ENCODE measurements at regions not wholly inside any gene's neighbourhood (a gene's known extent, or its start where the extent isn't known, plus 50 kb on each side); places are given as distances from the start of the nearest gene placed in this dataset.
"Not testable (repeated sequence)": the region's sequence is repeated elsewhere in the genome, so short reads cannot be mapped to it uniquely, and the experiment has no call there.

- no peak for DNase-seq
Measured at GRCh38 chr18:4631239-4631638, 176.1 kb upstream of the DLGAP1 start.

DNA sequence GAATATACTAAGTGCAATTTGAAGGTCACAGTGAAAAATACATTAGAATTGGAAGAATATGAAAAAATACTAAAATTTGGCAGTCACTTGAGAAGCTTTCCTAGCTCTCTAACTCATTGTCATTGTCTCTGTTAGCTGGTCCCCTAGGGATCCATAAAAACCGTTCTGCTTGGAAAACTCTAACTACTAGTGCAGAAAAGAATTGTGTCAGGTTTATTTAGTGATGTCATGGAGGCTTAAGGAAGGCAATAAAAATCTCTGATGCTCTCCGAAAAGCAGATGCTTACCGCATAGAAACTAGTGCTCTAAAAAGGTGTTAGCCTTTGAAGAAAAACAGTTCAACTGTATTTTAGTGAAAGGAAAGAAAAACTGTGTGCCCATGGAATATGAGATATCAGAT is 150.1 kb upstream of the DLGAP1 start:
- DNase-seq: no peak

DNA sequence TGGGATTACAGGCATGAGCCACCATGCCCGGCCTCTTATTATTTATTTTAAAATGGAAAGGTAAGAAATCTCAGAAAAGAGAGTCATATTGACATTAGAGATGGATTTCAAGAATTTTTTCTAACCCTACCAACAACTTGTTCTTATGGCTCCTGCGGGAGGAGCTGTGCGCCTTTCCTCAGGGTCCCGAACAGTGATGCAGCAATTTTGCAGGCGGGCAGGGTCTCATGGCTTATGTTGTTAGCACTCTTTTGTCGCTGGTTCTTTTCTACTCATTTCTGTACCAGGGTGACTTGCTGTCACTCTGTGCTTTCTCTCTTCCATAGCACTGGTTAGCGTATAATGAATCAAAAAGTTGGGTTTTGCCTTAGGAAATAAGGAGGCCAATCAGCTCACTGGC is 148.8 kb upstream of the DLGAP1 start:
- no peak for DNase-seq

DNA sequence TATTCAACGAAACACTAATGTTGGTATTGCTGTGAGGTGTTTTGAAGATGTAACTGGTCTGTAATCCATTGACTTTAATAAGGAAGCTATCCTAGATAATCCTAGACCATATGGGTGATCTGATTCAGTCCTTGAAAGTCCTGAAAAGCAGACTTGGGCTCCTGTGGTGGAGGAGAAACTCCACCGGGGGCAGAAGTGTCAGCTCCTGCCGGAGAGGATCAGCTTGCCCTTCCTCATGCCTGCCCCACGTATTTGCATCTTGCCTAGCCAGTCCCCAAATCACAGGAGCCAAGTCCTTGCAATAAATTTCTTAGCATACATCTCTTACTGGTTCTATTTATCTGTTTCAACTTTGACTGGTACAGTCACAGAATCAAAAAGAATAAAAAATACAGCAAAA is 144.2 kb upstream of the DLGAP1 start:
- DNase-seq: no peak

- DNase-seq: no peak
Measured at GRCh38 chr18:4597301-4597700, 142.2 kb upstream of the DLGAP1 start.

DNA sequence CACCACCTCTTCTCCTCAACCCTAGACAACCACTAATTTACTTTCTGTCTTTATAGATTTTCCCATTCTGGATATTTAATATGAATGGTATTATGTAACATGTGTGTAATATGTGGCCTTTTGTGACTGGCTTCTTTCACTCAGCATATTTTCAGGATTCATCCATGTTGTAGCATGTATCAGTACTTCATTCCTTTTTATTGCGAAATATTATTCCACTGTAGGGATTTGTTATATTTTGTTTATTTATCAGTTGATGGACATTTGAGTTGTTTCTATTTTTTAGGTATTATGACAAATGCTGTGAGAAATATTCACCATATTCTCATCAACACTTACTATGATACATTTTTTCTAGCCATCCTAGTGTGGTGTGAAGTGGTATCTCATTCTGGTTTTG is 138.8 kb upstream of the DLGAP1 start:
- DNase-seq: no peak

- DNase-seq: no peak
Measured at GRCh38 chr18:4593459-4593858, 138.4 kb upstream of the DLGAP1 start.

GRCh38 chr18:4589056-4589800 is 134.1 kb upstream of the DLGAP1 start:
- no peak for DNase-seq

GRCh38 chr18:4587204-4587603 is 132.1 kb upstream of the DLGAP1 start:
- no peak for DNase-seq

- DNase-seq: no peak
Measured at GRCh38 chr18:4586731-4587130, 131.6 kb upstream of the DLGAP1 start.

DNA sequence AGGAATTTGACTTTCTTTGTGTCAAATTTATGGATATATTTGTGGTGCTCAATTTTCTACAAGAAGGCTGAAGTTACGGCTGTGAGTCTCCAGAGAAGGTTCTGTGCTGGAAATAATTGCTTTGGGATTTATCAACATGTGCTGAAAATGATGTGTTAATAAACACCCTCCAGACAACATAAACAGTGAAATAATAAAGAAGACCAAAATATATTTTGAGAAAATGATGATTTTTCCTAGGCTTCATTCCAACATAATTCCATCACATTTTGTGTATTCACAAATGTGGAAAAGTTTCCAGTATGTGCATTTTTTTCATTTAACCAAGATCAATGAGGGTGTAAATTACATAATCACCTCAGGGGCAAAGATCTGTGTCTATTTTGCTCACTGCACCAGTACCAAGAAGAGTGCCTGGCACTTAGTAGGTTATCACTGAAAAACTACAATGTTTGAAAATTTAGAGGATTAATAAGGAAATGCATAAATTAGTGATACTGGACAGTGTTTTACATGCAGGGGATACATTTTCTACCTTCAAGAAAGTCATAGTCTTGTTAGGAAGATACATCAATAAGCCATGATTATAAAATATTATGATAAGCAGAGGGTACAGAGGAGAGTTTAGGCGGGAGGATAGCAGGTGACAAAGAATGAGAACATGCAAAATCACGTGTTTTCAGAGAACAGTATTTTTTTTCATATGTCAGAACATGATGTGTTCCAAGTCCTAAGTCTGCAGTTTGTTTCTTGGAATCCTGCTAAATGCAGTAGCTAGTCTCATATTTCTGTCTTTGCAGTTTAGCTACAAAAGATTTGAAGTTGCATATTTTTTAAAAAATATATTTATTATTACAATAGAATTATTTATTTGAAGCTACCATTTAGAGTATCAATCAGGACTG is 127.6 kb upstream of the DLGAP1 start:
- DNase-seq: no peak

DNA sequence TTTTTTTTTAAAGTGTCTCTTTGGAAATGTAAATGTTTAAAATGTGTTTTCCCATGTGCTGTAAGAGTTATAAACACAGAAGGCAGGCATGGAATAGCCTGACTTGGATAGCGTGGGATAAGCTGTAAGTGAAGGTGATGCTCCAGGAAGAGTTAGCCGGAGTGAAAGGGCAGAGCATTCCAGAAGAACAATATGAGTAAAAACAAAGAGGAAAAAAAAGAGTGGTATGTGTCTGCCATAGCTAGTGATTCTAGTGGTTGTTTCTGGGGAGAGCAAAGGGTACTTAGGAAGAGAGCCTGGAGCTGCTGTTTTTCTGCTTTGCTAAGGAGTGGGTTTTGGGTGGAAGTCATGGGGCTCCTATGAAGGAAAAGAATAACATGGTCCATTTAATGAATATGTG is 126.9 kb upstream of the DLGAP1 start:
- DNase-seq: no peak

DNA sequence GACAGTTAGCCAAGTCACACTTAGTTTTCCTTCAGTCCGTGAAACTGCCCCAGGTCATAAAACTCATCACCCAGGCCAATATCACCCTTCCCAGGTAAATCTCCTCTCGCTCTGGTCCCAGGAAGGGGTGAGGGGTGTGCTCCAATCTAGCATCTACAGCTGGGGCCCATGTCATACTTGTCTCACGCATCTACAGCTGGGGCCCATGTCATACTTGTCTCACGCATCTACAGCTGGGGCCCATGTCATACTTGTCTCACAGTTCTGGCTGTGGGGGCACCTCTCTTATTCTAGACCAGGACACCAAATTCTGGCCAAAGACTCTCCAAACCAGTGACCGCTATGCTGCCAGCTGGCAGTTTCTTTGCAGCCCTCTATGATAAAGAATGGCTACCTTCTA is 123.3 kb upstream of the DLGAP1 start:
- DNase-seq: no peak

- DNase-seq: no peak
Measured at GRCh38 chr18:4573735-4574134, 118.6 kb upstream of the DLGAP1 start.

- DNase-seq: no peak
Measured at GRCh38 chr18:4557502-4557901, 102.4 kb upstream of the DLGAP1 start.

DNA sequence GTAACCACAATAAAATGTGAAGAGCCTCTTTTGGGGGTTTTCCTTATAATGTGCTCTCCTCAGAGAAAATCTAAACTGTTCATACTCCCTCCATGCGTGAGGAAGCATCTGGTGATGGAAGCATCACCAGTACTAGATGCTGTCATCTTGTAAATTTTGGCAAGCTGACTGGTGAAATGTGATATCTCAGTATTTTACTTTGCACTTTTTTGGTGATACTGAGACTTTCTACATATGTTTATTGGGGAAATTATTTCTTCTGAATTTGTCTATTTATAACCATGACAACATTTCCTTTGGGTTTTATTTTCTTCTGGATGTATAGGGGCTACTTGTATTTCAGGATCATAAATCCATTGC is 95.9 kb upstream of the DLGAP1 start:
- no peak for DNase-seq

GRCh38 chr18:4549164-4549872 is 94.2 kb upstream of the DLGAP1 start:
- no peak for DNase-seq

DNA sequence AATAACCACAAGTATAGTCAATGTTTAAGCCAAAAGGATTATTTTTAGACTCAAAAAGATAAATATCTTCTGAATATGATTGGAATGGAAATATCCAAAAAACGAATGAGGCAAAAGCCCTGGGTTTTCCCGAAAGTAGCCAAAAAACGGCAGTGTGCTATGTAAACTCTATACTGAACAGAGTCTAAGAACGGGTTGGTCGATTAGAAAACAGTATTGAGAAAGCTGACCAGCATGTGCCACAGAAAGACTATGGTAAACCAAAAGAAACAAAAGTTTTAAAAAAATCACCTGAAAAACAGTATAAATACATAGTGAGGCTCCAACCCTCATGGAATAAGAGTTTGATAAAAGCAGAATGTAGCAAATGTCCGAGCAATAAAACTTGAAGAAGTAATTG is 92.0 kb upstream of the DLGAP1 start:
- no peak for DNase-seq

GRCh38 chr18:4544142-4544541 is 89.0 kb upstream of the DLGAP1 start:
- DNase-seq: no peak

DNA sequence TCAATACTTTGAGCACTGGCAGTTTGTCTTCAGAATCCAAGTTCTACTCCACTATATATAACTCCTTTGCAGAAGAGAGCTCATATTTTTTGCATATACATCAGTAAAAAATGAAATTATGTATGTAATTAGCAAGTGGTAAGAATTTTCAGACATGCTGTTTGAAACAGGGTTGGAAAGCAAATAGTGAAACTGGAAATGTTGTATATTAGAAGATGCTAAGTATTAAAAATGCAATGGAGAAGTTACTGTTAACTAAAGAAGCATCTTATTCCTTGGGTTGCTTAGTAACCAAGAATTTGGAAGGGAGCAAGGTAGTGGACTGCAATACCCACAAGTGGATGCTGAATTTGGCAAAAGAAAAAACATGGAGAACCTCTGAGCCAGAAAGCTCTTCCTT is 88.6 kb upstream of the DLGAP1 start:
- no peak for DNase-seq

DNA sequence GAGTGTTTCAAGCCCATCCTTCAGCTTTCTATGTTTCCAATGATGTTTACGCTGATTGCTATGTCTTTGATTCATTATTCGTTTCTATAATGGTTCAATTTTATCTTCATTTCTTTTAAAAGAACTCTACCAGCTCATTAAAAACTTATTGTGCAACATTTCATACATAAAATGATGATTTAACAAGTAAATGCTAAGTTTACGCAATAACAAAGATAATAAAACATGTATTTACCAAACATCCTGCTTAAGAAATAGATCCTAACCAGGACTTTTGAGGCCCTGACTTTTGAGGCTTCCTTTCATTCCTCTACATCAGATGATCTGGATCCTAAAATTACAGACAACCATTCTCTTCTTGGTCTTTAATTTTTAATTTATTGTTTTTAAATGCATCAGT is 86.5 kb upstream of the DLGAP1 start:
- DNase-seq: no peak

DNA sequence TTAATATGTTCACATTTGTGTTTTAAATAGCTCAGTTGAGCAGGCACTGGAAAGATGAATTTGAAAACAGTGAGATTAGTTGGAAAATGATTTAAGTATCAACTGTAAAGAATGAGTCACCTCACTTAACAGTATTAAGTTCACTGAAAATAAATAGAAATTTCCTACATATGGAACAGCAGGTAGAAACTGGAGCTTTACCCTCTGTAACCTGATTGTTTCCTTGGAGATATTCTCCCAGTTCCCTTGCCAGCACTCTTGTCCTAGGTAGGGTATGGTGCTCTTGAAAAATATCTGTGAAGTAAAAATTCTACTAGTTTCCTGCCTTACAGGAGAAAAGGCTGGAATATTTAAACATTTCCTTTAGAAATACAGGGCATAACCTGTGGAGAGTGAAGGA is 81.3 kb upstream of the DLGAP1 start:
- DNase-seq: no peak

DNA sequence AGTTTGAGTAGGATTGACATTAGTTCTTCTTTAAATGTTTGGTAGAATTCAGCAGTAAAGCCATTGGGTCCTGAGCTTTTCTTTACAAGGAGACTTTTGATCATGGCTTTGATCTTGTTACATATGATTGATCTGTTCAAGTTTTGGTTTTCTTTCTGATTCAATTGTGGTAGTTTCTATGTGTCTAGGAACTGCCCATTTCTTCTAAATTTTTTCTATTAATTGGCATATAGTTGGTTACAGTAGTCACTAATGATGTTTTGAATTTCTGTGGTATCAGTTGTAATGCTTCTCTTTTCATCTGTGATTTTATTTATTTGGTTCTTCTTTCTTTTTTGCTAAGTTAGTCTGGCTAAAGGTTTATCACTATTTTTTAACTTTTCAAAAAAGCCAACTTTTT is 73.3 kb upstream of the DLGAP1 start:
- no peak for DNase-seq

DNA sequence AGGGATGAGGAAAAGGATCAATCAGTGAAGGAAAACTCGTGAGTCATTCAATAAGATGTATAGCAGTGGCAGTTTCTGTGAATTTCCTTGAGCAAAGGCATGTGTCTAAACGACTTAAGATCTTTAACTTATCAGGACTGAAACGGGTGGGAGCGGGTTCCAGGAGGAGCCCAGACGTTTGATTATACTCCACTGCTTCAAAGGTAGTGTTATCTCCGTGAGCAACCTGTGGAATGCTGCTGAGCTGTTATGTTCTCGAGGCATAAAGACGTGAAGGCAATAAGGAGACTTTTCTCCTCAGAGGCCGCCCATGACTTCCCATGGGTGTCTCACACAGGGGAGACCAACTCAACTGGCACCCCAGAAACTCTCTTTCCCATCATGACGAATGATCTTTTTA is 72.7 kb upstream of the DLGAP1 start:
- not testable (repeated sequence) for DNase-seq

Data from stimulated activated CD4-positive, alpha-beta T cell treated with anti-CD3 and anti-CD28 coated beads, Interleukin-15, amount 100 ng/mL, for 24 hours (primary cell).